DOHH2 (cell line): ENCODE measurements at regions not wholly inside any gene's neighbourhood (a gene's known extent, or its start where the extent isn't known, plus 50 kb on each side); places are given as distances from the start of the nearest gene placed in this dataset.

ENCODE experiments used
- EZH2phosphoT487 ChIP-seq: fragments of 200-600 bp; sonication (generic); IDR thresholded peaks from 2 replicates; pipeline ENCODE4 v1.6.1; 2017; ENCODE audit warnings: borderline replicate concordance, mild to moderate bottlenecking, antibody characterized with exemption, low read length, moderate library complexity, mixed read lengths
- TF ChIP-seq, protein P1 (sequence below): fragments of 200-600 bp; sonication (generic); IDR thresholded peaks from one replicate; pipeline ENCODE4 v1.5.1; 2014; ENCODE audit warnings: antibody characterized with exemption, mild to moderate bottlenecking, low read depth, low read length; ENCODE audit not compliant: poor library complexity, severe bottlenecking

GRCh38 chr4:10758906-10759305, 74.3 kb upstream of the CLNK start:
- TF ChIP-seq, protein P1, sequence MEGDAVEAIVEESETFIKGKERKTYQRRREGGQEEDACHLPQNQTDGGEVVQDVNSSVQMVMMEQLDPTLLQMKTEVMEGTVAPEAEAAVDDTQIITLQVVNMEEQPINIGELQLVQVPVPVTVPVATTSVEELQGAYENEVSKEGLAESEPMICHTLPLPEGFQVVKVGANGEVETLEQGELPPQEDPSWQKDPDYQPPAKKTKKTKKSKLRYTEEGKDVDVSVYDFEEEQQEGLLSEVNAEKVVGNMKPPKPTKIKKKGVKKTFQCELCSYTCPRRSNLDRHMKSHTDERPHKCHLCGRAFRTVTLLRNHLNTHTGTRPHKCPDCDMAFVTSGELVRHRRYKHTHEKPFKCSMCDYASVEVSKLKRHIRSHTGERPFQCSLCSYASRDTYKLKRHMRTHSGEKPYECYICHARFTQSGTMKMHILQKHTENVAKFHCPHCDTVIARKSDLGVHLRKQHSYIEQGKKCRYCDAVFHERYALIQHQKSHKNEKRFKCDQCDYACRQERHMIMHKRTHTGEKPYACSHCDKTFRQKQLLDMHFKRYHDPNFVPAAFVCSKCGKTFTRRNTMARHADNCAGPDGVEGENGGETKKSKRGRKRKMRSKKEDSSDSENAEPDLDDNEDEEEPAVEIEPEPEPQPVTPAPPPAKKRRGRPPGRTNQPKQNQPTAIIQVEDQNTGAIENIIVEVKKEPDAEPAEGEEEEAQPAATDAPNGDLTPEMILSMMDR = no peak
- TF ChIP-seq EZH2phosphoT487 = no peak
